Endothelial cell of umbilical vein (primary cell): ENCODE measurements at regions not wholly inside any gene's neighbourhood (a gene's known extent, or its start where the extent isn't known, plus 50 kb on each side); places are given as distances from the start of the nearest gene placed in this dataset.

Source experiments
- BruUV-seq: library from RNA; stranded (reverse); fragments of 400-500 nt; replicated peaks from 2 replicates; lab custom pipeline; 2021; lab: Mats Ljungman, UMichigan
- CTCF ChIA-PET: fragments of 300-600, 350-600 bp; sonication (Branson Sonifier 250); formaldehyde crosslinking; loops from one replicate; lab custom pipeline; 2021; ENCODE audit warnings: antibody characterized with exemption, inconsistent platforms; lab: Charles Lee
- POLR2A ChIA-PET: fragments of 300-600, 350-600 bp; sonication (Branson Sonifier 250); formaldehyde crosslinking; loops from one replicate; lab custom pipeline; 2021; ENCODE audit warnings: antibody characterized with exemption, inconsistent platforms; lab: Charles Lee
- DNase-seq: peaks from one replicate; pipeline ENCODE4 v3.0.0-alpha.2; 2011; ENCODE audit warnings: low read depth, low spot score
- FAIRE-seq: peaks from 2 replicates; lab custom pipeline; 2011; peaks lifted over from hg19 to GRCh38; lab: Jason Lieb, UNC
- H2AFZ ChIP-seq: 2 replicates; pipeline ENCODE4 v1.6.0; 2012; ENCODE audit warnings: low read depth, low read length, control low read depth, inconsistent platforms
- H3K27ac ChIP-seq: 2 replicates; pipeline ENCODE4 v1.5.1; 2011; ENCODE audit warnings: low read depth, mild to moderate bottlenecking, control low read depth, low read length, moderate library complexity; ENCODE audit not compliant: insufficient read depth
- H3K27me3 ChIP-seq, 2 experiments: 2 replicates each; pipeline versions ENCODE4 v1.6.0 to v1.6.1; 2011; ENCODE audit warnings: low read length in 2 of 2, mixed read lengths in 1 of 2; ENCODE audit not compliant: control insufficient read depth in 2 of 2, insufficient read depth in 2 of 2
- H3K36me3 ChIP-seq, 2 experiments: 2 replicates in 1 of 2; 3 replicates in 1 of 2; pipeline ENCODE4 v1.5.1; 2011; ENCODE audit warnings: low read length in 2 of 2, mild to moderate bottlenecking in 1 of 2, moderate library complexity in 1 of 2; ENCODE audit not compliant: control insufficient read depth in 2 of 2, insufficient read depth in 2 of 2; ENCODE audit errors: extremely low read depth in 1 of 2
- H3K4me1 ChIP-seq: 3 replicates; pipeline ENCODE4 v1.5.1; 2011; ENCODE audit warnings: mild to moderate bottlenecking, low read length; ENCODE audit not compliant: control insufficient read depth, insufficient read depth; ENCODE audit errors: extremely low read depth
- H3K4me2 ChIP-seq: 2 replicates; pipeline ENCODE4 v1.6.1; 2011; ENCODE audit warnings: low read length, control low read depth, mixed read lengths; ENCODE audit not compliant: insufficient read depth
- H3K4me3 ChIP-seq, 3 experiments: fragments of 200-600 bp in 1 of 3; sonication (generic), shearing (Covaris generic) in 1 of 3; replicated peaks in 1 of 3; 2 replicates each; pipeline ENCODE4 v1.5.1; 2011 to 2016; ENCODE audit warnings: control low read depth in 3 of 3, low read length in 3 of 3, mild to moderate bottlenecking in 2 of 3, inconsistent platforms in 1 of 3, low read depth in 1 of 3, moderate library complexity in 1 of 3; ENCODE audit not compliant: insufficient read depth in 1 of 3
- H3K79me2 ChIP-seq: 2 replicates; pipeline ENCODE4 v1.6.0; 2012; ENCODE audit warnings: low read length, inconsistent platforms; ENCODE audit not compliant: control insufficient read depth, insufficient read depth
- H3K9ac ChIP-seq: replicated peaks from 2 replicates; pipeline ENCODE3; 2011; ENCODE audit warnings: low read length, control low read depth; ENCODE audit not compliant: insufficient read depth; ENCODE audit errors: extremely low read depth
- H3K9me1 ChIP-seq: replicated peaks from 3 replicates; pipeline ENCODE4 v1.6.0; 2011; ENCODE audit warnings: mild to moderate bottlenecking, low read length; ENCODE audit not compliant: control insufficient read depth, insufficient read depth; ENCODE audit errors: extremely low read depth
- H3K9me3 ChIP-seq: replicated peaks from 2 replicates; pipeline ENCODE4 v1.5.1; 2012; ENCODE audit warnings: low read length, inconsistent platforms; ENCODE audit not compliant: control insufficient read depth, insufficient read depth
- H4K20me1 ChIP-seq: replicated peaks from 2 replicates; pipeline ENCODE3; 2011; ENCODE audit warnings: mild to moderate bottlenecking, low read length; ENCODE audit not compliant: control insufficient read depth, insufficient read depth; ENCODE audit errors: extremely low read depth
- CTCF ChIP-seq, 2 donors: IDR thresholded peaks; 1 replicate in 1 of 2; 2 replicates in 1 of 2; pipeline ENCODE4 v1.5.1; 2011; ENCODE audit warnings: low read length in 2 of 2, mild to moderate bottlenecking in 2 of 2, moderate library complexity in 2 of 2, control low read depth in 1 of 2, inconsistent platforms in 1 of 2, low read depth in 1 of 2; ENCODE audit not compliant: insufficient read depth in 1 of 2; ENCODE audit errors: extremely low read depth in 1 of 2
- EZH2 ChIP-seq: IDR thresholded peaks from 2 replicates; pipeline ENCODE4 v1.6.1; 2012; ENCODE audit warnings: borderline replicate concordance, low read depth, mild to moderate bottlenecking, moderate library complexity, low read length, inconsistent platforms; ENCODE audit not compliant: severe bottlenecking
- FOS ChIP-seq: IDR thresholded peaks from 2 replicates; pipeline ENCODE4 v1.6.1; 2011; ENCODE audit warnings: mild to moderate bottlenecking, low read length, moderate library complexity, borderline replicate concordance; ENCODE audit not compliant: insufficient read depth
- GATA2 ChIP-seq: IDR thresholded peaks from 2 replicates; pipeline ENCODE4 v1.7.0; 2011; ENCODE audit warnings: low read depth, mild to moderate bottlenecking, moderate library complexity, mixed read lengths, low read length; ENCODE audit not compliant: insufficient read length, insufficient read depth
- JUN ChIP-seq: IDR thresholded peaks from 2 replicates; pipeline ENCODE4 v1.6.1; 2011; ENCODE audit warnings: borderline replicate concordance, low read depth; ENCODE audit not compliant: insufficient read length, insufficient read depth
- MAX ChIP-seq: IDR thresholded peaks from 2 replicates; pipeline ENCODE4 v1.6.1; 2011; ENCODE audit not compliant: insufficient read depth, insufficient read length
- MYC ChIP-seq: IDR thresholded peaks from one replicate; pipeline ENCODE4 v1.6.1; 2011; ENCODE audit warnings: mild to moderate bottlenecking, low read depth, low read length
- POLR2A ChIP-seq: IDR thresholded peaks from 2 replicates; pipeline ENCODE4 v1.6.1; 2012; ENCODE audit warnings: low read depth, mild to moderate bottlenecking, control low read depth, low read length
- POLR2AphosphoS5 ChIP-seq: IDR thresholded peaks from 2 replicates; pipeline ENCODE4 v1.6.1; 2012; ENCODE audit warnings: low read depth, mild to moderate bottlenecking, control low read depth, low read length, moderate library complexity; ENCODE audit not compliant: insufficient read depth
- dilution Hi-C: fragments of 300-500 bp; cut with MboI; formaldehyde crosslinking; loops from one replicate; pipeline ENCODE4 v1.15.0; 2019; ENCODE audit warnings: low sequenced_read_pairs; ENCODE audit not compliant: extremely low pct_ligation_motif_present
- intact Hi-C: fragments of 100-400 bp; cut with micrococcal nuclease; formaldehyde crosslinking; loops from one replicate; pipeline ENCODE4 v1.10.0; 2022

- no peaks in the 10 kb centered on the region for H4K20me1 ChIP-seq
- ChIA-PET CTCF (interaction anchor here (0.6 to 1.1 kb wide), 4 partner anchors 26 to 632 kb away, joined by 3 to 5 read pairs (median 4); no protein-coding TSS in a partner anchor), POLR2A (interaction anchor here (0.6 to 0.7 kb wide), 2 partner anchors 26 to 116 kb away, joined by 5 to 9 read pairs; no protein-coding TSS in a partner anchor)
- intact Hi-C loops (no loop called here), dilution Hi-C loops (no loop called here)
- H3K27ac ChIP-seq, result no peak overlapping the region
- no peaks in the 10 kb centered on the region for H3K27me3 ChIP-seq
- H3K79me2 ChIP-seq, result no peaks in the 10 kb centered on the region
- no peaks in the 10 kb centered on the region for H3K9me3 ChIP-seq
- no peak for DNase-seq
- no peak overlapping the region for H2AFZ ChIP-seq
- no TSS peak for BruUV-seq
- no peak overlapping the region for H3K9ac ChIP-seq
- no peaks in the 10 kb centered on the region for H3K36me3 ChIP-seq
- peaks cover 25% of the 10 kb centered on the region for H3K4me1 ChIP-seq
- TF ChIP-seq MYC (no peak), POLR2AphosphoS5 (no peak), FOS (no peak), MAX (no peak), CTCF (IDR thresholded peaks at IDR 0.05; ENCODE audit: extremely low read depth in 1 of 2, insufficient read depth in 1 of 2, low read depth in 1 of 2, low read length in 2 of 2) (no peak), EZH2 (no peak), JUN (no peak), POLR2A (no peak), GATA2 (no peak)
- no peak overlapping the region for H3K4me3 ChIP-seq
- H3K4me2 ChIP-seq, result no peak overlapping the region
- FAIRE-seq, result no peak
- no peaks in the 10 kb centered on the region for H3K9me1 ChIP-seq
Observed at GRCh38 chr18:60870261-60871153, 462.7 kb upstream of the CDH20 start.
